GM21360 (cell line): ENCODE measurements at regions not wholly inside any gene's neighbourhood (a gene's known extent, or its start where the extent isn't known, plus 50 kb on each side); places are given as distances from the start of the nearest gene placed in this dataset.

ENCODE experiments used
- ATAC-seq: cut with Tn5 transposase; IDR thresholded peaks from one replicate; pipeline ENCODE4 v1.9.1; 2021; ENCODE audit warnings: mild to moderate bottlenecking, moderate library complexity; ENCODE audit not compliant: unreplicated experiment

DNA sequence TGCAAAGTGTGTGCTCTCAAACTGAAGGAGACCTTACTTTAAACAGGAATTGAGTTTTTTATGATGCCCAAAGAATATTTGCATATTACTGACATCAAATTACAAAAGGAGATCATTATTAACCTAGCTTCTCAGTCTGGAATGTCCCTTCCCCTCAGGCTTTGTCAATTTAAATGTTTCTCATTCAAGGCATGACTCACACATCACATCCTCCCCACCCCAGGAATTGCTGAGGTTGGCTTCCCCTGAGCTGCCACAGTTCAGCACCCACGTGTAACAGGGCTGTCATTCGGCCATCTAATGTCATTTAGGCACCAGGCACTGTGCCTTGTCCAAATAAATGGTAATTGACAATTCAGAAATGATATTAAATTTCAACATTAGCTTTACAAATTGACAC, 305.9 kb upstream of the MGMT start:
- ATAC-seq = no peak

DNA sequence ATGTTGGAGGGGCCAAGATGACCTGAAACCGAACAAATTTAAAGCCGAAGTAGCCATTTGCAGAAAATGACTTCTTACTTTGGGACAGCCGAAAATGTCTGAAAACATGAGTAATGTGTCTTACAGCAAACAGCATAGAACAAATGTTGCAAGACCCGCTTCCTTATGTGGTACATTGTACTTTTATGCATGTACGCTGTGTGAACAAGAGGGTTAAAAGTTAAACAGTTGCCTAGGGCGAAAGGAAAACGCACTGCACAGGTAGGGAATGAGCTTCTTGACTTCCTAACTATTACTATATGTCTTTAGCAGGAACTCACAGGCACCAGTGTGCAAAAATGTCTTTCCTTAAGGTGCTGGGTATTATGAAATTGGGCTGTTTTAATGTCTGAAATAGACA, 303.5 kb upstream of the MGMT start:
- no peak for ATAC-seq

DNA sequence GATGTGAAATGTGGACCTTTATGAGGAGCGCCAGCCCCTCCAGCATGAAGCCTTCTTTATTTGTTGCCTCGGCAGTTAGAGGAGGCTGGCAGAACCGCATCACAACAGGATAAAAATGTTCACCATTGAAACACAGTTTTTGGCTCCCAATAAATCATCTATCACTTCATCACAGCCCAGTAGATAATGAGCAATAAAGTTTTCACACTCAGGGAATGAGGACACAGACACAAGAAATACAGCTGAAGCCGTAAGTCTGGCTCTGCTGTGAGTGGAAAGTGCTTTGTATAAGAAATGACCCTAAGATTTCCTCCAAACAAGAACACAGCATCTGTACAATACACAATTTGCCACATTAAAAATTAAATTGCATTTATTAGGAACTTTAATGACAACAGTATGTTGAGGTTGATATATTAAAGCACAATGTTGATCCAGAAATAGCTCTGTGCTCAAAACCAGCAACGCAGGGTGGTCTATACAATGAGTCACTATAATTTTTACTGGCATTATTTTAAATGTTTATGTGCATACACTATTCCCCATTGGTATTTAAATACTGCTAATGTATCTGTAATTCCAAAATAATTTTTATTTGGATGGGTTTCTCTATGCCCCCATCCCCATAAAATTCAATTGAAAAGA, 301.8 kb upstream of the MGMT start:
- ATAC-seq = no peak

DNA sequence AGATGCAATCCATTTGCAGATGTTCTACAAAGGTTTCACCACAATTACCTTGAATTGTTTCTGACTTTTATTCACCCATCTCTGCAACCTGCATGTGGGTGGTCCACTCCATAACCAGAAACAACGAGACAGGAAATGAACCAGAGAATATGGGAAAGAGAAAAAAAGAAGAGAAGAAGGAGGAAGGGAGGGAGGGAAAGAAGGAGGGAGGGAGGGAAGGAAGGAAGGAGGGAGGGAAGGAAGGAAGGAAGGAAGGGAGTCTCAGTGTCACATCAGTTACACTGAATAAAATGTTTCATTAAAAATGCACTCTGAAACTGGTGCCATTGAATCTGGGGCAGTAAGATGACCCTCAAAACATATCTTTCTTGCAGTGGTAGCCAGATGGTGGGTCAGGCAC, 301.3 kb upstream of the MGMT start:
- ATAC-seq = no peak

DNA sequence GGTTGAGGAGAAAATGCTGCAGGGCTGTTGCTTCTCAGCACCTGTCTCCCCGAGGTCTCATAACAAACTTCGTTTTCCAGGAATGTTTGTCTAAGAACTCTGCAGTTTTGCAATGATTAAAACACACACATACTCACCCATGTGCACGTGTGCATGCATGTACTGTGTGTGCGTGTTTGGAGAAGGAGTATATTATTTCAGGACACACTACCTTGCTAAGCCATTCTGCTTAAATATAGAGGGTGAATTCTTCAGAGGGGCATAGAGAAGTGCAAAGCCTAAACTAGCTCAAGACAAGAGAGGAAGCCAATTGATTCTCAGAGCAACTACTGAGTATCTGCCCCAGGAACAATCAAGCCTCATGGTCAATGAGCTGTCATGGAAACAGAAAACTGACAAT, 298.4 kb upstream of the MGMT start:
- ATAC-seq = no peak

DNA sequence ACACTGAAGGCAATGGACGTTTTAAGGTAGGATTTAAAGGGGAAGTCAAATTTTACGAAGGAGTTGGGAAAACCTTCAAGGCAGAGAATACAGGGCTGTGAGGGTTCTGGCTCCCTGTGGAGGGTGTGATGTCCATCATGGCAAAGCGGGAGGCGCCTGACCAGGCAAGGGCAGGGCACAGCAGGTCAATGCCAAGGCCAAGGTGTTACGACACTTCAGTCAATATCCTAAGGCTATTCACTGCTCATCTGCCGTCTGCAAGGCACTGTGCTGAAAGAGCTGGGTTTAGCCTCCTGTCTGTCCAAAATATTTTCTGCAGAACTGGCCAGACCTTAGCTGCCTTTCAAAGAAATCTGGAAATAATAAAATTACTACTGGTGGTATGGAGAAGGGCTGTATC, 297.9 kb upstream of the MGMT start:
- ATAC-seq = no peak

DNA sequence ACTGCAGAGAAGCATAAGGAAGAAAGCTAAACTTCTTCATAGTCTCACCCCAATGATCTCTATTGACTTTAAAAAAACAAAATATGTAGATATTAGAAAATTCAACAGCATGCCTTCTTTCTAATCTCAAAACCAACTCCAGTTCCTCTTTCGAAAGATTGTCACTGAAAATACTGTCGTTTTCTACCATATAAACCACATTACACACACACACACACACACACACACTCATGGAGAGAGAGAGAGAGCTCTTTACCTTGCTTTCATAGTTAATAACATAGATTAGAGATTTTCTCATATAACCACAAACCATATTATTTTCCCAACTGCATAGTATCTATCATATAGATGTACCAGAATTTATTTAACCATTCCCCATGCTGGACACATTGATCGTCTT, 296.2 kb upstream of the MGMT start:
- no peak for ATAC-seq

DNA sequence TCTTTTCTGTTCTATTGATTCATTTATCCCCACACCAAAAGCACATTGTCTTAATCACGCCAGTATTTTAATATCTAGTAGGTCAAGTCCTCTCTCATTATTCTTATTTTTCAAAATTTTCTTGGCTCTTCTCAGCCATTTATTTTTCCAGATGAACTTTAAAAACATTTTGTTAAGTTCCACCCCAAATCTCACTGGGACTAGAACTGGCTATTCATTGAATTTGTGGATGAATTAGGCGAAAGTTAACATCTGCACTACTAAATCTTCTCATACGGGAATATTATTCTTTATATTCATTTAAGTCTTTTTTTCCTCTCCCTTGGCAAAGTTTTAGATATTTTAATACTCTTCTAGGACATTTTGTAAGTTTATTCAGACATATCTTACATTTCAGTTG, 295.2 kb upstream of the MGMT start:
- no peak for ATAC-seq

DNA sequence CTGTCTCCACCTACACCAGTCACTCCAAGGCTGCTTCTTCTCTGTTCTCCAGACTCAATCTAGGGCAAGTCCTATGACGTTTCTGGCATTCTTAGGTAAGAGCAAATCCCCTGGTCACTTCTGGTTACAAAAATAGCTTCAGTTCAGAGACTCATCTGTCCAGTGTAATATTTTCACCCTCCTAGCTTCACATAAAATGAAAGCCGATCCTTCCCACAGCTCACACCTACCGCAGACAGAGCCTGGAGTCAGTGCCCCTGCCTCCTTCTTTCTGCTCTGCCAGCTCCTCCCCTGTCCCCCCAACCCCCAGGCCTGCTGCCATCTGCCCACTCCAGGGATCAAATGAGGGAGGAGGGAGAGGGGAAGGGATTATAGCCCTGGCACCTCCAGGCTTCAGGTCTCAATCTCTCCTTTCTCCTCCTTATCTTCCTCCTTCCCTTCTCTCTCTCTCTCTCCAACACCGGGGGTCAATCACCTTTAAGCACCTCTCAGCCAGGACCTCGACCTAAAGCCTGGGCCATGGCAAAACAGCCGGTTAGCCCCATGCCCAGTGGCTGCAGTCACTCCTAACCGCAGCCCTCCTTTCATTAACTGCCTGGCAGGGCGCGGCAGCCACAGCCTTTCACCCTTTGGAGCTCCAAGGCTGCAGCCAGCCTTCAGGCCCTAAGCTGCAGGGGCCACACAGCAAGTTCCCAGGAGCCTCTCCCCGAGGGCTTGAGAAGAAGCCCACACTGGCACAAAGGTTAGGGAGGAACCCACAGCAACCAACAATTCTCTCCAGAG, 292.6 kb upstream of the MGMT start:
- ATAC-seq = no peak

DNA sequence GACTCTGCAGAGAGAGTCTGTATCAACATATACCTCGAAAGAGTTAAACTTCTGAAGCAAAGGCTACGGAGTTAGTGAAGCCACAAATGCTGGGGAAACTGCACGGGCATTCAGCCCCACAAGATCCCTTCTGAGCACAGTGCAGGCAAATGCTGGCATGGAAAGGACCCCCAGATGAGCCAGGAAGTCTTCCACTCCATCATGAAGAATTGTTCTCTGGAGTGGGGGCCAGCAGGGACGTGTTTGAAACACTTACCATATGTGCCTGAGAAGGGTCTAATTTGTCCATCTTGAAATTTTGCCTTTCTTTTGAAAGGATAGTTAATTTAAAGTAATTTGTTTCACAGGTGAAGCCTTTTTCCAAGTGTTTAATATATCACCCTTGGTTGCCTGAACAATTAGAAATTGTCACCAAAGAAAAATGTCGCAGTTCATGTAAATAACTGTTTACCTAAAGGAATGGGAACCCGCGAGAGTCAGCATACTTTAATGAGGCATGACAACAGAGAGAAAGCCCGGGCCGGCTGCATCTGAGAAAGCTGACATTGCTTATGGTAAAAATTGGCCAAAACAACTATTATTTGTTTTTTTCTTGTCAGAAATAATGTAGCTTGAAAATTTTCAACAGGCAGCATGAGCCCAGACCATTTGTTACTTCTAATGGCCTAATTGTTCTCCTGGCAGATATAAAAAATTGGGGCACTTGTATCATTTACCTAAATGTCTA, 287.6 kb upstream of the MGMT start:
- no peak for ATAC-seq

DNA sequence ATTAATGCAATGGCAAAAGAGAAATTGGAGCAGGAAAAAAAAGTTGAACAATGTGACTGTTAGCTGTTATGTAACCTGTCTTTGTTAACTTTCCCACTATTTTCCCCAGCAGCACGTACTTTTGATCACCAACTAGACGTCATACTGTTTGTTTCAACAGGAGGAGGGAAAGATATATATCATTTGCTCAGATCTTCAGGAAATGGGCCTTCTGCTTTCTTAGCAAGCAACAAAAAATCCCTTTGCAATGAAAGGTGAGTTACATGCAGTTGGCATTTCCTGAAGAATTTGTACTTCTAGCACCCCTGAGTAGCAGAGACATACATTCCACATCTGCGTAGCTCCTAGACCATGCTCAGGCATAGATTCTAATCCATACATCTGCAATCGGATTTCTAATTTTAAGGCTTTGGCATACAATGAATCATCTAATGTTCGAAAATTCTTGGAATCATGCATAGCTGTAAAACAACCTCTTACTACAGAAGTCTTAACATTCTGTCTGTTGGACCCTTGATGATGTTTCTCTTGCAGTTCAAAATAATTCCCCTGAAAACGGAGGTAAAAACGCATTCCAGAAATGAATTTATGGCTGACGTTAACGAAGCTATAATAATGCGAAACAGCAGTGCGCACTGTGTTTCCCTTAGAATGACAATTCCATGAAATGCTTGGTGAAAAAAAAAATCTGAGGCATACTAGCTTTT, 286.9 kb upstream of the MGMT start:
- no peak for ATAC-seq

DNA sequence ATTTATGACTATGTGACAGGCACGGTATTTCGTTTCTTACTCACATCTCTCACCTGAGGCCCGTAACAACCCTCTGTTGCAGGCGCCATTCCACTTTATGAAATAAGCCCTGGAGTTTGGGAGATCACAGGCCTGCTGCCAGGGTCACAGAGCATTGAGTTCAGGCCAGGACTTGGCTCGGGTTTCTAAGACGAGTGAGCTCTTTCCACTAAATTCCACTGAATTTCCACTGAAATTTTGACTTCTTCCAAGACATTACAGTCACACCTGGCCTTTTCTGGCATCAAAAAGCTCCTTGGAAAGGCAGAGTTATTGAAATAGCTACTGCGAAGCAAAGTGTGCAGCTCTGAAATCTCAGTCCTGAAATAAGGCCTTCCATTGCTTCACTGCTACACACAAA, 282.8 kb upstream of the MGMT start:
- ATAC-seq = no peak

DNA sequence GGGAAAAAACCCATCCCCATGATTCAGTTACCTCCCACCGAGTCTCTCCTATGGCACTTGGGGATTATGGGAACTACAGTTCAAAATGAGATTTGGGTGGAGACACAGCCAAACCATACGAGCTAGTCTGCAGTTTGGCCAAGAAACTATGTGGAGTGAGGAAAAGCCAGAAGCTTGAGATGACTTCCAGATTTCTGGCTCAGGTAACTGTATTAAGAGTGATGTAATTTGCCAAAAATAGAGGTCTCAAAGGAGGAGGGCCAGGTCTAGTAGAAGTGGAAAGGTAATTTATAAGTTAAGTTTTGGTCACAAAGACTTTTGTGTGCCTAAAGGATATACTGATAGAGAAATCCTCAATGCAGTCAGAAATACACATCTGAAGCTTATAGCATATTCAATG, 279.7 kb upstream of the MGMT start:
- ATAC-seq = no peak

DNA sequence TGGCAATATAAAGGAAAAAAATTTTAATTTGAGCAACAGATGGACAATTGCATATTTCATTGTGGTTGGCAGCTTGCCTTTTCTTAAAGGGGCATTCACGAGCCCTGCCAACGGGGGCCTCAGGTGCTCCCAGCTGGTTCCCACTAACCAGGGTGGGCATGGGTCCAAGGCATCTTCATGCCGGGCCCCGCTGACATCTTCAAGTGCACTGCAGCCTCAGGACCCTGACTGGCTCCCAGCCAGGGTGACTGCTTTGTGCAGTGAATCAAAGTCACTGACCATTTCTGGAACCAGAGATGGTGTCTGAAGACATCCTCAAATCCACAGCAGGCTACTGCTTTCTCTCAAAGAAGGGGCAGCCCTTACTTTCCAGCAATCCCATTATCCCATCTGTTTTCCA, 275.2 kb upstream of the MGMT start:
- no peak for ATAC-seq

DNA sequence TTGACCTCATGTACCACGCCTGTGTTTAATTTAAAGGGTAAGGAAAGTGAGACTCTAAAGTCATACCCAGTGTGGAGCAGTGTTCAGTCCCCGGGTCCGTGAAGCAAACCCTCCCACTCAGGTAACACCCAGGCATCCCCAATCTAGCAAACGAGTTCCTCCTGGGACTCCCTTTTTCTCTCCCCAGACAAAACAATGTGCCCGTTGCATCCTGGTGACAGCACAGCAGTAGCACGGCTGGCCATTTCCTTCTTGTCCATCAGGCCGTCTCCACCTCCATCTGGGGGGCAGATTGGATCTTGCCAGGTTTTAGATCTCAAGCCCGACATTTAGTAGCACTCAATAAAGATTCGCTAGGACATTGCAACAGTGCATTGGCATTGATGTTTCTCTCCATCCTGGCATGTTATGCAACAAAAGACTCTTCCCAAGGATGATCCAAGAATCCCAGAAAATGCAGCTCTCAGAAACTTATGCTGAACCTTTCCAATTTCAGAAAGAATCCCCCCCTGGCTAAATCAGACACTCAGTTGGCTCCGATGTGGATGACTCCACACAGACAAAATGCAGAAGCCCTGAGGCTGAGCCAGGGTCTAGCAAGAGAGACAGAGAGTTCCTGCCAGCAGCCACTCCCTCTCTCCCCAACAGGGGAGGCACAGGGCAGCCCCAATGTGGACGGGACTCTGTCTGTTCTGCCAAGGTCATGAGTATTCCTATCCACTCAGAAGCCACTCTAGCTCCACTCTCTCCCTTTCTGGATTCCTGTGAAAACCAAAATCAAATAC, 274.5 kb upstream of the MGMT start:
- no peak for ATAC-seq

DNA sequence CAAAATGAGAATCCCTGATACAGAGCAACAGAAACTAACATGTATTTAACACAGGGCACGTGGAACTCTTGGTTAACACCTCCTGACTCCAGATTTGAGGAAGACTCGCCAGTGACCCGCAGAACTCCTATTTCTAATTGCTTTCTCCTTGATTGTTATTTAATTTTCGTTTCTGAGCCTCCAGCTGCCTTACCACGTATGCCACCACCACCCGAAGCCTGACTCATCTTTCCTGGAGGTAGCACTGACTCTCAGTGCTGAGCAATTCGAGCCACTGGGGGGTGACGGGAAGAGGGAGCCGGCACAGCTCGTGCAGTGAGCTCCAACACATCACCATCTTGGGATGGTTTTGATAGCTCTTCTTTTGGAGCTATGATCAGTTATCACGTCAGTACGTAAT, 273.9 kb upstream of the MGMT start:
- ATAC-seq = no peak

DNA sequence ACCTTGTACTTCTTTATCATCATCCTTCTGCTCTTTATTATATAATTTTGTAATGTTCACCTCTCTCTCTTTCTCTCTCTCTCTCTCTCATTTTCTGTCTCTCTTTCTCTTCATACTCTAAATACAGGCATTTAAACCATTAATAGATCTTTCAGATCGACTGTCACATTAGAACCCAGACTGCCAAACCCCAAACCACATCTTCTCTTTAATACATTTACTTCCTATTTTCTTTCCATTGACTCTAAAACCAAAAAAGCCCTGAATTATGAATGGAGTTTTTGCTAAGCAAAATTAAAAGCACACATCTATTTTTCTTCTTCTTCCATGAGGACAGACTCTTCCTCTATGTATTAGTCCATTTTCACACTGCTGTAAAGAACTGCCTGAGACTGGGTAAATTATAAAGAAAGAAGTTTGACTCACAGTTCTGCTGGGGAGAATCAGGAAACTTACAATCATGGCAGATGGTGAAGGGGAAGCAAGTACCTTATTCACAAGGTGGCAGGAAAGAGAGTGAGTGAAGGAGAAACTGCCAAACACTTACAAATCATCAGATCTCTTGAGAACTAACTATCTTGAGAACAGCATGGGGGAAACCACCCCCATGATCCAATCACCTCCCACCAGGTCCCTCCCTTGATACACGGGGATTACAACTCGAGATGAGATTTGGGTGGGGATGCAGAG, 272.7 kb upstream of the MGMT start:
- ATAC-seq = no peak

DNA sequence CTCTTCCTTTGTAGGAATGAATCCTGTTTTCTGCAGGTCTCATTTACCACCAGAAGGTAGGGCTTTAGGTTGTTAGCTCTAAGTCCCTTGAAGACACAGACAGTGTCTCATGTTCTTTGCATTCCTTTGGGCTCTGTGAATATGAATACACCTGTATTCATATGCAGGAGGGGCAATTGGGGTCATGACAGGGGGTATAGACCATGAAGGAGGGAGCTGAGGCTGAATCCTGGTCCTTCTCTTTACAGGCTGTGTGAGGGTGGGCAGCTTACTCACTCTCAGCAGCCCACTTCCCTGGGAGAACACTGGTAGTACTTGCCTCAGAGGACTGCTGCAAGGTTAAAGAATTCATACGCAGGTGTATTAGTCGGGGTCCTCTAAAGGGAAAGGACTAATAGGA, 267.2 kb upstream of the MGMT start:
- ATAC-seq = no peak

DNA sequence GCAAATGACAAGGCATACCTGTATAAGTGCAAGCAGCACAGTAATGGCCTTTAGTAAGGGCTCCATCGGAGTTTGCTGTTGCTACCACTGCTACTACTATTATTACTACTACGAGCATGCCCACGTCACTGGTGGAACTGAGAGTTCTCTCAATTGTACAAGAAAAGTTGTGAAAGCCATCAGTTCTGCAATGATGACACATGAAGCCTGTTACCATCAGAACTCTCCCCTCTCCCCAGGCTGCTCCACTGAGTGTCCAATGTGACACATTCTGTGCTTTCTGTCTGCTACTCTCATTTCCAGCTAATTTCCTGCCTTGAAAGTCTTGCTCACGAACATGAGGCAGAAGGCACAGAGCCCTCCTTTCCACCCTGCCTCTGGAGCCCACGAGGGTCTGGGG, 263.2 kb upstream of the MGMT start:
- no peak for ATAC-seq

DNA sequence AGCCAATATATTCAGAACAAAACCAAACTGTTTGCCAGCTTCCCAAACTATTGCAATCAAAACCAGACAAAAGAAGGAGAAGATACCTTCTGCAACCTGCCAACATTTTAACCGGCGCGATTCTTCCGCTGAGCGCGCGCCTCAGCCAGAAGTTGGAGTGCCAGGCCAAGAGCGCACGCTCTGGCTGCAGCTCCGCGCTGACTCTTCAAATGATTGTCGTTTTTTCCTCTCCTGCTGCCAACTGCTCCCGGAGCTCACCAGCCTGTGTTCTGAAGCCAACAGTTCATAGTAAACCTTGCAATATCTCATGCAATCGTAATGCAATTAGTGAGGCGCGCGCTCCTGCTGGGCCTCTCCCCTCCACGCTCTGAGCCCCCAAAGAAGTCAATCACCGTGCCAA, 259.7 kb upstream of the MGMT start:
- no peak for ATAC-seq
